LNCaP clone FGC (cell line): ENCODE measurements at regions not wholly inside any gene's neighbourhood (a gene's known extent, or its start where the extent isn't known, plus 50 kb on each side); places are given as distances from the start of the nearest gene placed in this dataset.

Experiments used
- DNase-seq: peaks from one replicate; pipeline ENCODE4 v3.0.0-alpha.2; 2011; ENCODE audit warnings: low read depth
- H3K4me3 ChIP-seq: 2 replicates; pipeline ENCODE4 v1.5.1; 2011; ENCODE audit warnings: mild to moderate bottlenecking, low read depth, low read length, control low read depth
- CTCF ChIP-seq: IDR thresholded peaks from 2 replicates; pipeline ENCODE4 v1.5.1; 2012; ENCODE audit warnings: mild to moderate bottlenecking; ENCODE audit not compliant: control insufficient read depth, insufficient read depth; ENCODE audit errors: extremely low read depth

GRCh38 chr20:58579819-58580473, 64.7 kb upstream of the APCDD1L start:
- no peak for TF ChIP-seq CTCF
- no peak overlapping the region for H3K4me3 ChIP-seq
- DNase-seq = no peak

GRCh38 chr20:58579069-58579818, 64.0 kb upstream of the APCDD1L start:
- DNase-seq = no peak
- no peak for TF ChIP-seq CTCF
- no peak overlapping the region for H3K4me3 ChIP-seq

GRCh38 chr20:58577871-58578598, 62.8 kb upstream of the APCDD1L start:
- no peak overlapping the region for H3K4me3 ChIP-seq
- DNase-seq = no peak
- no peak for TF ChIP-seq CTCF

GRCh38 chr20:58577139-58577806, 62.1 kb upstream of the APCDD1L start:
- no peak for TF ChIP-seq CTCF
- H3K4me3 ChIP-seq = no peak overlapping the region
- DNase-seq = no peak

GRCh38 chr20:58576603-58576970, 61.4 kb upstream of the APCDD1L start:
- no peak for TF ChIP-seq CTCF
- DNase-seq = no peak

GRCh38 chr20:58575776-58576602, 60.8 kb upstream of the APCDD1L start:
- no peak for DNase-seq
- no peak for TF ChIP-seq CTCF
- H3K4me3 ChIP-seq = no peak overlapping the region

More at GRCh38 chr20:58576603-58576970, 61.4 kb upstream of the APCDD1L start:
- no peak overlapping the region for H3K4me3 ChIP-seq
